MM.1S (cell line): ENCODE measurements at regions not wholly inside any gene's neighbourhood (a gene's known extent, or its start where the extent isn't known, plus 50 kb on each side); places are given as distances from the start of the nearest gene placed in this dataset.

Source experiments
- EZH2 ChIP-seq: fragments of 300-600 bp; sonication (generic); optimal IDR thresholded peaks from 2 replicates; pipeline ENCODE3; 2017; ENCODE audit warnings: low read depth, mild to moderate bottlenecking, antibody characterized with exemption, low read length, mixed read lengths
- TF ChIP-seq, protein P1 (sequence below): fragments of 300-600 bp; sonication (generic); IDR thresholded peaks from 2 replicates; pipeline ENCODE4 v1.5.1; 2016; ENCODE audit warnings: antibody characterized with exemption, low read length, mixed read lengths

DNA sequence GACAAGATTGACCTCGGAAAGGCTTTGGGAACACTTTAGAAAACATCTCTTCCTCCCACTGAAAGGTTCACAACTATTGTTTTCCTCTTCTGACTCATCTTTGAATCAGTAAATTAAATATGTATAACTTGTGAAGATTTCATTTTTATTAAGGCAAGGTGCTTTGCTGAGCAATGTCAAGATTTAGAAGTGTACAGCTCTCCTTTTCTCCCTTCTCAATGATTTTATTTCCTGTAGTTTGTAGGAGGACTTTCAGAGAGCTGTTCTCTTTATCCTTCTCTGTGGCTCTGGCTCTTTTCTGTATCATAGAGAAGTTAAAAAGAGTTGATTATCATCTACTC is 594.2 kb downstream of the METTL15 start:
- TF ChIP-seq, protein P1, sequence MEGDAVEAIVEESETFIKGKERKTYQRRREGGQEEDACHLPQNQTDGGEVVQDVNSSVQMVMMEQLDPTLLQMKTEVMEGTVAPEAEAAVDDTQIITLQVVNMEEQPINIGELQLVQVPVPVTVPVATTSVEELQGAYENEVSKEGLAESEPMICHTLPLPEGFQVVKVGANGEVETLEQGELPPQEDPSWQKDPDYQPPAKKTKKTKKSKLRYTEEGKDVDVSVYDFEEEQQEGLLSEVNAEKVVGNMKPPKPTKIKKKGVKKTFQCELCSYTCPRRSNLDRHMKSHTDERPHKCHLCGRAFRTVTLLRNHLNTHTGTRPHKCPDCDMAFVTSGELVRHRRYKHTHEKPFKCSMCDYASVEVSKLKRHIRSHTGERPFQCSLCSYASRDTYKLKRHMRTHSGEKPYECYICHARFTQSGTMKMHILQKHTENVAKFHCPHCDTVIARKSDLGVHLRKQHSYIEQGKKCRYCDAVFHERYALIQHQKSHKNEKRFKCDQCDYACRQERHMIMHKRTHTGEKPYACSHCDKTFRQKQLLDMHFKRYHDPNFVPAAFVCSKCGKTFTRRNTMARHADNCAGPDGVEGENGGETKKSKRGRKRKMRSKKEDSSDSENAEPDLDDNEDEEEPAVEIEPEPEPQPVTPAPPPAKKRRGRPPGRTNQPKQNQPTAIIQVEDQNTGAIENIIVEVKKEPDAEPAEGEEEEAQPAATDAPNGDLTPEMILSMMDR: no peak
- TF ChIP-seq EZH2: no peak
